Stromal cell of bone marrow (primary cell): ENCODE measurements at regions not wholly inside any gene's neighbourhood (a gene's known extent, or its start where the extent isn't known, plus 50 kb on each side); places are given as distances from the start of the nearest gene placed in this dataset.
"Not testable (repeated sequence)": the region's sequence is repeated elsewhere in the genome, so short reads cannot be mapped to it uniquely, and the experiment has no call there.

Source experiments
- DNase-seq: peaks from one replicate; pipeline ENCODE4 v3.0.0-alpha.2; 2012; ENCODE audit warnings: low read depth

DNA sequence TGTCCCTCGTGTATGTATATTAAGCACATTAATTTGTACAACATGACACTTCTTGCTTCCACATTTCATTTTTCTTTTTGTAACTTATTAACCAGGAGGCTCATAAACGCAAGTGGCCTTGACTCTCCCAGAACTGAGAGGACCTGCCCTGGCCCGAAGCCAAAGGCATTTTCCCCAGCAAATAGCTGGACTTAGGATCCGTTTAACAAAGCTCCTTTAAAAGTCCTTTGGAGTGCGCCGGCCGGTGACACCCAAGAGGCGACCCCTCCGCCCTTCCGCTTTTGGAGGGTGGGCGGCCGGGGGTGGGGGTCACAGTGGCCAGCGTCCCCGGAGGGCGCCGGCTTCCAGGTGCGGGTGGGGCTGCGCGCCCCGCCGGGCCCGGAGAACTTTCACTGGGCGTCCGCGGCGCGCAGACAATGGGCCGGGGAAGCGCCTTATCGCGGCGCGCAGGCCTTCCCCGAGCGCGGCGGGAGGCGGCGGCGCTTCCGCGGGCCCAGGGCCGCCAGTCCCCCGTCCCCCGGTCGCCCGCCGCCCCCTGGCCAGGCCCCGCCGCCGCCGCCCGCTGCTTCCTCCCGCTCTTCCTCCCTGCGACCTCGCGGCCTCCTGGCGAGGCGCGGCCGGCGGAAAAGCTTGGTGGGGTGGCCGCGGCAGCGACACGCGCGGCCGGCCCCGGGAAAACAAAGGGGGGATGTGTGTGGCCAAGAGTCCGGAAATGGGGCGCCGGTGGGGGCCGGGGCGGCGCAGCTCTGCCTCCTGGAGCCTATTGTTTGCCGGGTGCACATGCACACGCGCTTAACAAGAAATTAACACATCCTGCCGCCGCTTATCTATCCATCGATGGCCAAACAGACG lies 613.4 kb downstream of the MCTP2 start:
- no peak for DNase-seq

- no peak for DNase-seq
Observed at GRCh38 chr15:94845390-94845716, 614.0 kb downstream of the MCTP2 start.

- DNase-seq: no peak
Observed at GRCh38 chr15:94847325-94847724, 616.0 kb downstream of the MCTP2 start.

DNA sequence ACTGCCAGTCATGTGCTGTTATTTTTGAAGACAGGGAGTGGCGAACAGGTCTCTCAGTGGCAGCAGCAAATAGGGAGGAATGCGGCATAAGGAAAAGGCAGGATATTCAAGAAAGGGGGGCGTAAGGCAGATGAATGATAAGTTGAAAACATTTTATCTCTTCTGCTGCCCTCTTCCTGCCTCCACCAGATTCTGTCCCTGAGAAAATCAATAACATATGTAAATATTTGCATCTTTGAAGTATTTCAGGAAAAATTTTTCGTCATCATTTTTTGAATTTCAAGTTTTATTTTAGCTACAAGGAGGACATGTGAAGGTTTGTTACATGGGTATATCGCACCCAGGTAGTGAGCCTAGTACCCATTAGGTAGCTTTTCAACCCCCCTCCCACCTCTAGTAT lies 616.7 kb downstream of the MCTP2 start:
- DNase-seq: no peak

DNA sequence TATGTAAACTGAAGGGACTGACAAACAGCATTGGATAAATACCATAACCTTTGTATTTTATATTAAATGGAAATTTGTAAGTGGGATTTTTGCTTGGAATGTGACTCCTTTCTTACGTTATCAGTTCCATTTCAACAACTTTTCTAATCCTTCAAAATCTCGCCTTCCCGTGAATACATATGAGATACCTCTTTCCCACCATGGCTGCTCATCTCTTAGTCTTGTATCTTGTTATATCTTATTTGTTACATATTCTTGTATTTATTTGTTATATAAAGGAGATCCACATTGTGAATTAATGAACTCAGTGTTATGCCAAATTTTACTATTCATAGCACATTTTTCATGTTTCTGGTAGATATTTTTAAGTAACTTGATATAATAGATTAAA lies 623.7 kb downstream of the MCTP2 start:
- no peak for DNase-seq

- no peak for DNase-seq
Observed at GRCh38 chr15:94855409-94856266, 624.3 kb downstream of the MCTP2 start.

DNA sequence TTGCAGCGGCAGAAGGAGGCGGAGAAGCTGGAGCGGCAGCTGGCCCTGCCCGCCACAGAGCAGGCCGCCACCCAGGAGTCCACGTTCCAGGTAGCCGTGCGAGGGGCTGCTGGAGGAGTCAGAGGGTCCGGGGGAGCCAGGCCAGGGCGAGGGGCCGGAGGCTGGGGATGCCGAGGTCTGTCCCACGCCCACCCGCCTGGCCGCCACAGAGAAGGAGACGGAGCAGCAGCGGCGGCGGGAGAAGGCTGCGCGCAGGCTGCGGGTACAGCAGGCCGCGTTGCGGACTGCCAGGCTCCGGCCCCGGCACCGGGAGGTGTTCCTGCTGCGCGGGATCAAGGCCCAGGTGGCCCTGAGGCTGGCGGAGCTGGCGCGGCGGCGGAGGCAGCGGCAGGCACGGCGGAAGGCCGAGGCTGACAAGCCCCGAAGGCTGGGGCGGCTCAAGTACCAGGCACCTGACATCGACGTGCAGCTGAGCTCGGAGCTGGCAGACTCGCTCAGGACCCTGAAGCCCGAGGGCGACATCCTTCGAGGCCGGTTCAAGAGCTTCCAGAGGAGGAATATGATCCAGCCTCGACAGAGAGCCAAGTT lies 625.0 kb downstream of the MCTP2 start:
- DNase-seq: no peak

GRCh38 chr15:94857466-94857865 lies 626.1 kb downstream of the MCTP2 start:
- DNase-seq: no peak

GRCh38 chr15:94858011-94858410 lies 626.6 kb downstream of the MCTP2 start:
- no peak for DNase-seq

DNA sequence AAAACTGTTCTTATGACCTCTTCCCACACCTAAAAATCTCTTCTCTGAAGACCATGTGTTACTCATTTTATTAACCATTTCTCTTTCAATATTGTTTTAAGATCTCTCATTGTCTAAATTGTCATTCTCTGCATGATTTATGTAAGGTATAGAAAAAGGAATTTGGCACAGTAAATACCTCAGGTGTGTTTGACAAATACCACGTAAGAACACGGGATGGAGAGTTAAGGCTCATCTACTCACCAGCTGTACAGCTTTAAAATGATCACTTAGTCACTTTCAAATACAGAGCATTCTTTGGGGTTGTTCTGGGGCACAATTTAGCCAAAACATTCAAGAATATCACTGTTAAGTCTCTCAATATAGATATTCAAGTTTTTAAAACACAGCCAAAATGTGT lies 627.1 kb downstream of the MCTP2 start:
- no peak for DNase-seq

DNA sequence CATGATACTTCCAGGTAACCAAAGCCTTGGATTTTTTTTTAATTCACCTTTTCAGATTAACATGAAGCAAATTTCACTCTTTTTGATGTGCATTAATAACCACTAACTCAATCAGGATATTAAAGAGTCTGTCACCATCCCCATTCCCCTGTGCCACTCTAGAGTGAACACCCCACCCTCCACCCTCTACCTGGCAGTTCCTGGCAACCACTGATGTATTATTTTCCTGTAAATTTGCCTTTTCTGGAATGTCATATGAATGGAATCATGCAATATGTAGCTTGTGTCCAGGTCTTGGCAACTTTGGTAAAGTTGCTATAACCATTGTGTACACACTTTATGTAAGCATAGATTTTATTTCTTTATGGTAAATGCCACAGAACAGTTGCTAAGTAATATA lies 627.6 kb downstream of the MCTP2 start:
- DNase-seq: no peak

DNA sequence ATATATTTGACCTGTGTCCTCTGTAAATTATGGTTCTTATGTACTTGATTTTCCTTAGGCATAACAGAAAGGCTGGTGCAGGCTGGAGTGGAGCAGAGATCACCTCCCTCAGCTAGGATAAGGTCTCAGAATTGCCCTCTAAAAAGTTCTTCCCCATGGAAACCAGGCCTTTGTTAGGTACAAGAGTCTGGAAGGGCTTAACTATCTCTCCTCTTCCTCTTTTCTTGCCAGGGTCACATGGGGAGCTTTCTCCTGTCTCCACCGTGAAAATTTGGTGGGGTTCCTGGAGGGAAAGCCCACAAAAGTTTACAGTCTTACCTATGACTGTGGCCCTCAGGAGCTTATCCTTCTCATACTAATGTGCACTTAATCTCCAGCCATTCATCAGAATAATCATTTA lies 633.2 kb downstream of the MCTP2 start:
- no peak for DNase-seq

- not testable (repeated sequence) for DNase-seq
Observed at GRCh38 chr15:94868265-94868664, 636.9 kb downstream of the MCTP2 start.

- no peak for DNase-seq
Observed at GRCh38 chr15:94875550-94875949, 644.2 kb downstream of the MCTP2 start.

DNA sequence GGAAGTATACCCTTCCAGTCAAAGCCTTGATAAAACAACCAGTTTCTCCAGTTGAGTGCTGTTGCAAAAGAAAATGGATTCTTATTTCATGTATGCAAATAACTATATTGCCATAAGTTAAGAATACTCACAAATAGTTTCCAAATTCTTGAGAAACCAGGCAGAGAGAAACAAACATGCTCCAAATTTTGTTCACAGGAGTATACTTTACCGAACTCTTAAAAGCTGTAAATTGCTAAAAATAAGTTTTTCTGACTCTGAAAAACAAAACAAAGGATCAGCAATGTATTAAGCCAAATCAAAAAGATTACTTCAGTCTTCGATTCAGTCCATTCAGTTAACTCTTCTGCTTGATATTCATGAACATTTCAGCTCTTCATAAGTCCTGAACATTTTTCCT lies 646.5 kb downstream of the MCTP2 start:
- DNase-seq: no peak

GRCh38 chr15:94882071-94882712 lies 650.8 kb downstream of the MCTP2 start:
- no peak for DNase-seq

GRCh38 chr15:94887391-94887790 lies 656.0 kb downstream of the MCTP2 start:
- no peak for DNase-seq

- DNase-seq: no peak
Observed at GRCh38 chr15:94889153-94889552, 657.8 kb downstream of the MCTP2 start.

DNA sequence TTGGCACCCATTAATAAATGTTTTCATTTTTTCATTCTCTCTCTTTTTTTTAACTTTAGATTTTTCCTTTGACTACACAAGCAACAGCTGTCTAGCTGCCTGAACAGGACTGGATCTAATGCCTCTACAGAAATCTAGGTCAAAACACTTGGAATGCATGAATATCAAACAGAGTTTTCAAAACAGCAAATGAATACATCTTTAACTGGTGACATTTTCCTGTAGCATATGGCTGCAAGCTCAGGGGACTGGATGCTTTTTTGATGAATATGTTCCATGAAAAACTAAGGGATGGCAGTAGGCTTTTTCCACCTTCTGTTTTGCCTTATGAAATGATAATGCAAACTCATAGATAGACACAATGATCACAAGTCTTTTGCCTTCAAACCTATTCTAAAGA lies 661.7 kb downstream of the MCTP2 start:
- no peak for DNase-seq

DNA sequence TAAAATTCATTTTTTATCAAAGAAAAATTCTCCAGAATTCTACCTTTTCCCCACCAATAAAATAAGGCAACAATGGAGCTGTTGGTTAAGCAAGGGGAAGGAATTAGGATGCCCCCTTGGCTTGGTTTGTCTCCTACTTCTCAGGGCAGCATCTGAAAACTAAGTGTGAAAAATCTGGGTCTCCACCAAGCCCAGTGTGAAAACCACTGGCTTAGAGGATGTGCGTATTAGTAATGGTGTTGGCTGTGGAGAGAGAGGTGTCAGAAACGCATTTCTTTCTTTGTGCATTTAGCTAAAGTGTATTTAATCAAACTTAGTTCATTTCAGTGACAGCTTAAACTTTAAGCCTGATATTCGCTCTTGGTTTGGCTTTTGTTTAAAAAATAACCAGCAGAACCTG lies 662.7 kb downstream of the MCTP2 start:
- DNase-seq: no peak

DNA sequence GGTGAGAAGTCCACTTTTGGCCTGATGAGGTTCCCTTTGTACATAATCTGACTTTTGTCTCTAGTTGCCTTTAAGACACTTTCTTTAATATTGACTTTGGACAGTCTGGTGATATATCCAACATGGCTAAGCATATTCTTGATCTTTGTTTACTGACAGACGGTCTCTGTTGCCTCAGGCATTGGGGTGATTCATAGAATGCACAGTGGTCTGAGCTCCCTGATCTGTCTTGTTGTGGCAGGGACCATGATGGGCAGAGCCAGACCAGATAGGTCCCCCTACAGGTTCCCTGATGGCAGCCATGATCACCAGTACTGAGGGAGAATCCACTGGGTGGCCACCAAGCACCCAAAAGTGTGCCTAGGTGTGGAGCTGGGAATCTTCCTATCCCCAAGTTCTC lies 678.1 kb downstream of the MCTP2 start:
- DNase-seq: no peak

DNA sequence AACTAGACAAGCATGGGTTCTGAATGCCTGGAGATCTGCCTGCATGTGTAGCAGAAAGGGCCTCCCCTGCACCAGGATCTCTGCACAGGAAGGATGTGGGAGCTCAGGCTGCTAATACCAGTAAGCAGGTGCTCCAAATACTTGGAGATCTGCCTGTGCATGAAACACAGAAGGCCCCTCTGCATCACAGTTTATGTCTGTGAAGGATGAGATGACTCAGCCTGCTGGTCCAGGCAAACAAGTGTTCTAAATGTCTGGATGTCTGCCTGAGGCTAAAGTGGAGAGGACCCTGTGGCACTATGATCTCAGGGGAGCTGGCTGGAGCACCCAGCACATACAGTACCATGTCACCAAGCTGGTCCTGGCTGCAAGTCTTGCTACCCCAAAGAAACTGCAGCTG lies 678.8 kb downstream of the MCTP2 start:
- DNase-seq: no peak

DNA sequence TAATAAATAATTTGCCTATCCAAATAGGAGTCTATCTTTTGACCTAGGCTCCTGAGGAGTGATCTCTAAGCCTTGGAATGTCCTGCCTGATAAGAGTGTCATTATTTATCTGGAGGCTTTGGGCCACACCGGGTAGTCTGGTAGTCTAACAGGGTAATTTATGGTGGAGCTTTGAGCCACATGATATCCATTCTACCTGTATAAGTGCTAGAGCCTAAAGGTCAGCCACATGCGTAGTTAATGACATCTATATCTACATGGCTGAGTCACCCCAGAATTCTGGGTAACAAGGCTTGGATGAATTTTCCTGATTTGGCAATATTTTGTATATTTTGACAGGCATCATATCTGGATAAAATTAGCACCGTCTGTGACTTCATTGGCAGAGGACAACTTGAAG lies 681.4 kb downstream of the MCTP2 start:
- DNase-seq: no peak
